ENCODE measurements at regions not wholly inside any gene's neighbourhood (a gene's known extent, or its start where the extent isn't known, plus 50 kb on each side); places are given as distances from the start of the nearest gene placed in this dataset.

GRCh38 chr10:108360187-108360586 is 1195.7 kb upstream of the SORCS1 start:
- DNase-seq (ENCODE audit: extremely low read depth, low read depth), result no peak
- H3K4me3 ChIP-seq (replicated peaks; ENCODE audit: low read depth, low read length), result no peak overlapping the region
- no peak for TF ChIP-seq CTCF (IDR thresholded peaks at IDR 0.05; ENCODE audit: low read depth, low read length, missing control alignments)

GRCh38 chr10:108358912-108359311 is 1194.4 kb upstream of the SORCS1 start:
- no peak overlapping the region for H3K4me3 ChIP-seq (replicated peaks; ENCODE audit: low read depth, low read length)
- no peak for TF ChIP-seq CTCF (IDR thresholded peaks at IDR 0.05; ENCODE audit: low read depth, low read length, missing control alignments)
- peak; percentile 52 for DNase-seq (ENCODE audit: extremely low read depth, low read depth)

DNA sequence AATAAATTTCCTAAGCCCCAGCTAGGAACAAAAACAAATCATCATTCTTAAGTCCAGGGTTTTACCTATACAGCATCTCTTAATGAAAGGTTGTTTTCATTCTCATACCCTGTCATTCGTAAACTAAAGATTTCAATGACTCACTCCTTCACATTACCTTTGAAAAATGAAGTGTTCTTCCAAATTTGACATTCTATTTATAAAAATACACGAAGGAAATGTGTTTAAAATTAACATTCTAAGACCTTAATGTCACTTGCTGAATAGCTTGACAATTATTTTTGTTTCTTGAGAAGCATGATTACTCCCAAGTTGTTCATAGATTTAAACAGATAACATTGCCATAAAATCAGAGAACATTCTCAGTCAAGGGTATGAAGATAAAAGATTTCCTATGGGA is 1188.3 kb upstream of the SORCS1 start:
- TF ChIP-seq CTCF (IDR thresholded peaks at IDR 0.05; ENCODE audit: low read depth, low read length, missing control alignments), result no peak
- DNase-seq (ENCODE audit: extremely low read depth, low read depth), result no peak
- H3K4me3 ChIP-seq (replicated peaks; ENCODE audit: low read depth, low read length), result no peak overlapping the region

GRCh38 chr10:108348215-108348614 is 1183.7 kb upstream of the SORCS1 start:
- DNase-seq (ENCODE audit: extremely low read depth, low read depth), result no peak
- no peak for TF ChIP-seq CTCF (IDR thresholded peaks at IDR 0.05; ENCODE audit: low read depth, low read length, missing control alignments)
- H3K4me3 ChIP-seq (replicated peaks; ENCODE audit: low read depth, low read length), result no peak overlapping the region

GRCh38 chr10:108346066-108346465 is 1181.6 kb upstream of the SORCS1 start:
- no peak for TF ChIP-seq CTCF (IDR thresholded peaks at IDR 0.05; ENCODE audit: low read depth, low read length, missing control alignments)
- no peak overlapping the region for H3K4me3 ChIP-seq (replicated peaks; ENCODE audit: low read depth, low read length)
- no peak for DNase-seq (ENCODE audit: extremely low read depth, low read depth)

DNA sequence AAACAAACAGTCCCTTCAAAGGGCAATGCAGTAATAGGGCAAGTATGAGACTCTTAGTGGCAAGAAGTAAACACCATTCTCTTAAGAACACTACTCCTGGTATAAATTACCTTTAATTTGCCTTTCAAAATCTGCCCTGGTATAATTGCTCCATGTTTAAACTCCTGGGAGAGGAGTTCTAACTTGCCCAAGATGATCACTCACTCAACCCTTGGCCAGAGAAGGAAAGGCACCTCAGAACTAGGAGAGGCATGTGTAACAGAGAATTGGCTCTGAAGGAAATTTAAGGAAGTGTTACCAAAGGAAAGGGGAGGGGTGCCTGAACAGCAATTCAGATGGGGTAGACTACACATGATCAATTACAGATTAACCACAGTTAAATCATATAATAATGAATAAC is 1173.6 kb upstream of the SORCS1 start:
- no peak for TF ChIP-seq CTCF (IDR thresholded peaks at IDR 0.05; ENCODE audit: low read depth, low read length, missing control alignments)
- no peak overlapping the region for H3K4me3 ChIP-seq (replicated peaks; ENCODE audit: low read depth, low read length)
- no peak for DNase-seq (ENCODE audit: extremely low read depth, low read depth)

DNA sequence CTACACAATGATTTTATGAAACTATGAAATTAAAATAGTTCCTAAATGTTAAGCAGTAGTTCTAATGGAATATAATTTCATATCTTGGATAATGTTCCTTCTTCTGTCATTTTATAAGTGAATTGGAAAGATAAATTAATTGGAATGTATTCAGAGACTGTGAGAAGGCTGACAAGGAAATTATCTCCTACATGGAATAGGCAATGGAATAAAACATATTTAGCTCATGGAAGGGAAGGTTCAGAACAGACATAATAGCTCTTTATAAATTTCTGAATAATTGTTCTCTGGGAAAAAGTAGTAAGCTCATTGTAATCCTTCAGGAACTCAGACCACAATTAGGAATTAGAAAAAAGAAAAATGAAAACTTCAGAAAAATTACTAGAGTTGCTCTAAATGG is 1172.3 kb upstream of the SORCS1 start:
- DNase-seq (ENCODE audit: extremely low read depth, low read depth), result no peak
- no peak overlapping the region for H3K4me3 ChIP-seq (replicated peaks; ENCODE audit: low read depth, low read length)
- no peak for TF ChIP-seq CTCF (IDR thresholded peaks at IDR 0.05; ENCODE audit: low read depth, low read length, missing control alignments)
